Non-pigmented ciliary epithelial cell (primary cell): ENCODE measurements at regions not wholly inside any gene's neighbourhood (a gene's known extent, or its start where the extent isn't known, plus 50 kb on each side); places are given as distances from the start of the nearest gene placed in this dataset.

Experiments
- DNase-seq: peaks from one replicate; pipeline ENCODE4 v3.0.0-alpha.2; 2010; ENCODE audit warnings: low read depth

DNA sequence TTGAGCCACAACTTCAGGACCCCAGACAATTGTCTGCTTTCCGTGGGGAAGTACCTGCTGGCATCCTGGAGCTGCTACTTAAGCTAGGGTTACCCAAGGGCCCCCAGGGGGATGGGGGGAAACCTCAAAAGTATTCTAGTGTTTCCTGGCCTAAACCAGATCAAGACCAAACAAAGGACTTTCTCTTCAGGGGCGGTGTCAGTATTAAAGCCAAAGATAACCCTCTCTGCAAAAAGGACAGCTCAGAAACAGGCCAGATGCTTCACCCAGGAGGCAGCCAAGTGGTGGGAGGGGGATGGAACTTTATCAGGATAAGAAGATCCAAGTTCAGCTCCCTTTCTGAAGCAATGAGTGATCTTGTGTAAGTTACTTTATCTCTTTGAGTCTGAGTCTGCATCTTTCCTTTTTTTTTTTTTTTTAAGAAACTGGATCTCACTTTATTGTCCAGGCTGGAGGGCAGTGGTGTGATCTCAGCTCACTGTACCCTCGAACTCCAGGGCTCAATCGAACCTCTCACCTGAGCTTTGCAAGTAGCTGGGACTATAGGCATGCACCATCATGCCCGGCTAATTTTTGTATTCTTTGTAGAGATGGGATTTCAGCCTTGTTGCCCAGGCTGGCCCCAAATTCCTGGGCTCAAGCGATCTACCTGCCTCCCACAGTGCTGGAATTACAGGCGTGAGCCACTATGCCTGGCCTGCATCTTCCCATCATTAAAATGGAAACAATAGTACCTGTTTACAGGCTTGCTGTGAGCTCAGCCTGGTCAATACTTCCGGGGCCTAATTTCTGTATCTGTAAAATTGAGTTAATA lies 151.8 kb upstream of the PTPRM start:
- DNase-seq: no peak

DNA sequence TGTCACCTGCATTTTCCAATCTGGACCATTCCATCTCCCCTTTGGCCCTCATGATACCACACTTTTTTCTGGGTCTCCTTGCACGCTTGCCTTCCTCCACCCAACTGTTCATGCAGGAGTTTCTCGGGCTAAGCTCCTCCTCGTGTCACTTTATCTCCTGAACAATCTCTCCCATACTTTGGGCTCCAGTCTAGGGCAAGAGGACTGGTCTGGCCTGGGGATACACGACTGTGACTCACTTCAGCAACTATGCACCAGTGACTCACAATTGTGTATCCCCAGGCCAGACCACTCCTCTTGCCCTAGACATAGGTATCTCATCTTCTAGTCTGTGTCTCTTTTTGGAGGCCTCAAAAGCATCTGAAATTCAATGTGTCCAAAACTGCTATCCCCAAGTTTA lies 149.4 kb upstream of the PTPRM start:
- DNase-seq: peak; percentile 48

- no peak for DNase-seq
Measured at GRCh38 chr18:7429831-7430230, 137.3 kb upstream of the PTPRM start.

DNA sequence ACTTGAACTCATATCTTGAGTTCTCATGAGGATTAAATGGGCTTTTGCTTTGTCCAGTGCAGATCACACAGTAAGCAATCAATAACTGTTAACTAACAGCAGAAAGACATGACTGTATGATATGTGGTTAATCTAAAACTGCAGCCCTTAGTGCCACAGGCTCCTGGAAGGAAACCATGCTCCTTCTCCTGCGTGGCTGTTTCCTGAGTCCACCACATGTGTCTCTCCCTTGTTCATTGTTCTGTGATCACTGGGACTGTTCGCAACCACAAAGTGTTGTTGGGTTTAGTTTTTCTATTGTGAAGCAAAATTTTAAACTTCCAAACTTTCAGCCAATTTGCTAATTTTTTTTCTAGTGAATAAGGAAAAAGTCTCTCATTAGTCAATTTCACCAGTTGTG lies 130.9 kb upstream of the PTPRM start:
- DNase-seq: no peak

- DNase-seq: no peak
Measured at GRCh38 chr18:7437870-7438269, 129.2 kb upstream of the PTPRM start.

DNA sequence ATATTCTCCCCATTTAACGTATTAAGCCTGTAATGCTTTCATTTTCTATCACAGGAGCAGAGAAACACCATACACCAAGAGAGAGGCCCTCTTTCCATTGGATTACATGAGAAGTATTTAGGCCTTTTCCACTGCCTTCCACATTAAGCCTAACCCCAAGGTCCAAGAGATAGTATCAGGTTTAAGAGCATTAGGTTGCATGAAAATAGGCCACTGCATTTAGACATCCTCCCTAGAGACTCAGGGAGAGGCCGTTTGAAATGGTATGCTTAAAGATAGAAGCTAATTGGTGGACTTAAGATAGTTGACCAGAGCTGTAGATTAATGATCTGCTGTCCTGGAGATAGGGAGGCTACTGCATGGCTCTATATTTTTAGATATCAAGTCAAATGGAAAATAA lies 128.5 kb upstream of the PTPRM start:
- DNase-seq: no peak

- no peak for DNase-seq
Measured at GRCh38 chr18:7447318-7448028, 119.6 kb upstream of the PTPRM start.

GRCh38 chr18:7452331-7452730 lies 114.8 kb upstream of the PTPRM start:
- no peak for DNase-seq

DNA sequence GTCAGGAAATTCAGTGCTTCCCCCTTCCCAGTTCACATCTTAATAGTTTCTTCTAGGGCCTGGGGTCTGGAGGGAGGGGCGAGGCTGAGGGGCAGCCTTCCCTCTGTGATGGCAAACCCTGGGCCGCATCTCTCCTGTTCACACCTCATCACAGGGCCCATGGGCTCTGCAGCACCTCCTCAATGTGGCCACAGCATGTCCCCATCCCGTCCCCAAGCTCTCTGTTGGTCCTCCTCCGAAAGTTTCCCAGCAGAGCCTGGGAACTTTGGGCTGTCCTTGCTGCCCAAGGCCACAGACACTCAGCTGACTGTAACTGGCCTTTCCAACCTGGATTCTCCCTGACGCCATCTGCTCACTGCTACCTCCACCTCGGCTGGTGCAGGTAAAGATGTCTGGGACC lies 112.7 kb upstream of the PTPRM start:
- DNase-seq: no peak

DNA sequence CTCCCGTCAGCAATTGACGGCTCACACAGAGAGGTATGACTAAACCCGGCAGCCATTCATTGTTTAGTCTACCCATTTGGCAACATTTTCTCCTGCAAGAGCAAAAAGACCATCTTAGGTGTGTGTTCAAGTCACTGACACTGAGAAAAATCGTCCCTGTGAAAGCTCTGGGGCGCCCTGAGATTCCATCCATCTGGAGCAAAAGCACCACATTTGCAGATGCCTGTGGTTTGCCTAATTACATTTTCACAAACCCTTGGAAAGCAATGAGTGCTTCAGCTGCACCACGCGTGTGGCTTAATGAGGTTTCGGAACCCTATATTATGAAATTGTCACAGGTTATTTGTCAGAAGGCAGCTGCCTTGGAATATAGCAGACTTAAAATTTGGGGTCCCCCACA lies 110.7 kb upstream of the PTPRM start:
- DNase-seq: no peak

DNA sequence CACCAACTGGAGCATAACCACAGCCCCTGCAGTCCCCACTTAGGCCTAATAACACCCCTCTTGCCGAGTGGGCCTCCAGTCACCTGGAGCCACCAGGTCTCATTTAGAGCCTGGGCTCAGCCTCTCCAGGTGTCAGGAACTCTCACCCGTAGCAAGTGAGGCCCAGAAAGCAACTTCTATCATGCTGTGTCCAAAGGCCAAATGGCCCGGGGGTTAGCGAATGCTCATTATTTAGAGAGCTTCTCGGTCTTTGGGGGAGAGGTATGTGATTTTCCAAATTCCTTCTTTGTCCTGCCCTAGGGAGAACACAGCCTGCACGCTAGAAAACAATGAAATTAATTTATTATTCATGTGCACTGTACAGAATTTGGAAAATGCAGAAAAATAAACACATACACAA lies 109.9 kb upstream of the PTPRM start:
- DNase-seq: no peak

DNA sequence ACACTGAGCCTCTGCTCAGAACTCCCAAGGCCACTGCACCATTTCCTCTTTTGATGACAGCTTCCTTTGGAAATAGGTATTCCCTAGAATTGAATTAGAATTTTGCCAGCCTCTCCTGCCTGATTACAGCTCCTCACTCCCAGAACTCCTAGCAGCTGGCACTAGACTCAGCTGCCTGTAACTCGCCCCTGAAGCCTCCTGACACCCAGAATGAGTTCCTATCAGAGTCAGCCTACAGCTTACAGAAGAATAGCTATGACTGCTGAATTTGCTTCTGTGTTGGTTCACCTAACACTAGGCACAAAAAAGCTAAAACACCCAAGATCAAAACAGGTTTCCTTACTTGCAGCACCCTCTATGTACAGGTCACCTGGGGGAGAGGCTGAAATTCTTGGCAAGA lies 108.2 kb upstream of the PTPRM start:
- DNase-seq: no peak

GRCh38 chr18:7459851-7460770 lies 107.0 kb upstream of the PTPRM start:
- no peak for DNase-seq

DNA sequence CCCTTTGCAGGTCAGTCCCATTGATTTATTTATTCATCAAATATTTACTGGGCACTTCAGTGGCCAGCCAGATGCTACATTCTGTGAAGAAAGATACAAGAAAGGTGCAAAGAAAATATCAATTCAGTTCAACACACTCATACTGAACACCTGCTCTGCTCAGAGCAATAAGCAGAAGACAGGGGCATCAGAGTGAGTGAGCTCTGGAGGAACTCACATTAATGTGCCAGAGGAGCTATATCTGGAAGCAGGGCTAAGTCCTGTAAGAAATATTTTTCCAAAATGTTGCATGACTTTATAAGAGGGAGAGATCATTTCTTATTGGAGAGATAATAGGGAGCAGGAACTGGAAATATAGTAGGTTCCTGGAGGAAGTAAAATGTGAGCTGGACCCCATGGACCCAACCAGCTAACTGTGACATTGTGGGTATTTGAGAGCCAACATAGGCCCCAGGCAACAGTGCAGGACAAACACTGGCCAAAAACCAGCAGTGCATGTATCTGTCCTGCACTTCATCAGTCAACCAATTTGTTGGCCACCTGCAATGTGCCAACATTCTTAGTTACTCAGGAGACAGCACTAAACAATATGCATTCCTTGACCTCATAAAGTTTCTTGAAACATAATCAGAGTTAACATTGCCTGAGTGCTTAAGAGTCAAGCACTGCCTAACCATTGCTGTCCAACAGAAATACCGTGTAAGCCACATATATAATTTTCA lies 102.7 kb upstream of the PTPRM start:
- no peak for DNase-seq

- no peak for DNase-seq
Measured at GRCh38 chr18:7466190-7466589, 100.9 kb upstream of the PTPRM start.

- DNase-seq: no peak
Measured at GRCh38 chr18:7467708-7468466, 99.2 kb upstream of the PTPRM start.

DNA sequence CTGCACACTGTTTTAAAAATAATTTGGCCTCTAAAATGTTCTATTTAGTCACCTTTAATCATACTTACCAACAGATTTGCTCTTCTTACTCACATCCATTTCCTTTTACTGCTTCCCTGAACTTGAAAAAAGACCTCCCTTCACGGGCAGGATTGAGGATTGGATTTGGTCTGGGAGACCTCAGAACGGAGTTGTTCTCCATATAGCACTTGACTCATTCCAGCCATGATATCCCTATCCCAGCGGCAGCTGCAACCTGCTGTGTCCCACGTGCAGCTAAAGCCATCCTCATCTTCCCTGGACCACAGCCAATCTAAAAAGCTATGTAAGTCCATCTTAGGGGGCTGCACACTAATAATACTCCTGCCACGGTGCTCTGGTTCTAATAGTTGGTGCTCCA lies 97.0 kb upstream of the PTPRM start:
- no peak for DNase-seq

GRCh38 chr18:7470503-7470902 lies 96.6 kb upstream of the PTPRM start:
- no peak for DNase-seq

DNA sequence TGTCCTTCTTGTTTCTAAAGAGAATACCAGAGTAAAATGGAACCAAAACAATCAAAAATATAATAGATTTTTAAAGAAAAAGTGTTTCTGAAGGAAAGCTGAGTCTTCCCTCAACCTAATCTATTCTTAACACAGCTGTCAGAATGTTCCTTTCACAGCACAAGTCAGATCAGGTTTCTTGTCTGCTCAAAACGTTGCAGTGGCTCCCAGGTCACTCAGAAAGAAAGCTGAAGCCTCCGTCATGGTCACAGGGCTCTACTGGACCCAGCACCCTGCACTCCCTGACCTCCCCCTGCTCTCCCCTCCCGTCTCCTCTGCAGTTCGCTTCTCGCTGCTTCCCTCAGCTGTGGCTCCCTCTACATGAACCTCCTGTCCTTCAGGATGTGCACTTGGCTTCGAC lies 90.7 kb upstream of the PTPRM start:
- DNase-seq: no peak

DNA sequence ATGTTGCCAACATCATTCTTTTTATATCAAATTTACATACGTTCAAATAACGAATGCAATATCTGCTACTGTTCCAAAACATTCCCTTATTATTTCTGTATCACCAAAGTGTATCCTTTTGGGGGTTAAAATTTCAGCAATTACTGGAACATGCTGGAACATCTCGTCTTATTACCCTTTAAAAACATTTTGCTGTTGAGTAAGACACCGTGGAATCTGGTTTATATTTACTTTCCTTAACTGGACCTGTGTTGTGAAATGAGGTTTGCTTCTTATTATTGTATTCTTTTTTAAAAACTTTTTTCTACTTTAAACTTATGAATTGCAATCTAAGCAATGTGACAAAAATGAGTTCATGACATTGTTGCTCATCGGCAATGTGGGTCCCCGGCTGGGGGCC lies 87.4 kb upstream of the PTPRM start:
- DNase-seq: no peak

GRCh38 chr18:7480879-7481278 lies 86.2 kb upstream of the PTPRM start:
- DNase-seq: no peak
